ENCODE measurements at regions not wholly inside any gene's neighbourhood (a gene's known extent, or its start where the extent isn't known, plus 50 kb on each side); places are given as distances from the start of the nearest gene placed in this dataset.

GRCh38 chr1:88302843-88303486, 381.1 kb upstream of the PKN2 start:
- Histone ChIP-seq H3K27ac (no peak overlapping the region), H3K36me3 (no peaks in the 10 kb centered on the region), H3K9me3 (no peaks in the 10 kb centered on the region), H3K4me1 (no peaks in the 10 kb centered on the region), H3K27me3 (ENCODE audit: low read depth) (no peaks in the 10 kb centered on the region), H3K4me3 (no peak overlapping the region)
- DNase-seq = no peak
- TF ChIP-seq, protein P1, sequence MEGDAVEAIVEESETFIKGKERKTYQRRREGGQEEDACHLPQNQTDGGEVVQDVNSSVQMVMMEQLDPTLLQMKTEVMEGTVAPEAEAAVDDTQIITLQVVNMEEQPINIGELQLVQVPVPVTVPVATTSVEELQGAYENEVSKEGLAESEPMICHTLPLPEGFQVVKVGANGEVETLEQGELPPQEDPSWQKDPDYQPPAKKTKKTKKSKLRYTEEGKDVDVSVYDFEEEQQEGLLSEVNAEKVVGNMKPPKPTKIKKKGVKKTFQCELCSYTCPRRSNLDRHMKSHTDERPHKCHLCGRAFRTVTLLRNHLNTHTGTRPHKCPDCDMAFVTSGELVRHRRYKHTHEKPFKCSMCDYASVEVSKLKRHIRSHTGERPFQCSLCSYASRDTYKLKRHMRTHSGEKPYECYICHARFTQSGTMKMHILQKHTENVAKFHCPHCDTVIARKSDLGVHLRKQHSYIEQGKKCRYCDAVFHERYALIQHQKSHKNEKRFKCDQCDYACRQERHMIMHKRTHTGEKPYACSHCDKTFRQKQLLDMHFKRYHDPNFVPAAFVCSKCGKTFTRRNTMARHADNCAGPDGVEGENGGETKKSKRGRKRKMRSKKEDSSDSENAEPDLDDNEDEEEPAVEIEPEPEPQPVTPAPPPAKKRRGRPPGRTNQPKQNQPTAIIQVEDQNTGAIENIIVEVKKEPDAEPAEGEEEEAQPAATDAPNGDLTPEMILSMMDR (IDR thresholded peaks at IDR 0.05) = peak; percentile 27
- intact Hi-C loops (cut with DNase I) = no loop called here
- no peak for ATAC-seq

- intact Hi-C loops (cut with DNase I) = no loop called here
- no peak for ATAC-seq
These were observed 372.8 kb upstream of the PKN2 start for GRCh38 chr1:88311265-88311664.

DNA sequence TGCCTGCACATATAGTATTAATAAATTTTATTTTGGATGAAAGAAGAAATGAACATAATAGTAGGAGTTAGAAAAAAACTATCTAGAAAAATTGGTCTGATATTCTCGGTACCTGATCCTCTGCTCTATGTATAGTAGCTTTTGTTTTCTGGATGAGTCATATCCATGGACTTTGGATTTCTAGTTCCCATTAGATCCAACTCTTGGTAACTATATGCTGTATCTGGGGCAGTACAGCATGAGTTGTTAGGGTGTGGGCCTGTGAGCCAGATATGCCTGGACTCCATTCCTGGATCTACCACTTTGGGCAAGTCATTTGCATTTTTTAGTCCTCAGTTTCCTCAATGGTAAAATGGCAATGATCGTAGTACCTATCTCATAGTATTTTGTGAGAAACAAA, 372.2 kb upstream of the PKN2 start:
- H3K4me1 ChIP-seq = no peaks in the 10 kb centered on the region
- intact Hi-C loops (cut with DNase I) = no loop called here
- no peak overlapping the region for H3K4me3 ChIP-seq
- DNase-seq (no peak), ATAC-seq (no peak)
- TF ChIP-seq, protein P1 (IDR thresholded peaks at IDR 0.05) = no peak
- no peaks in the 10 kb centered on the region for H3K36me3 ChIP-seq
- H3K27ac ChIP-seq = no peak overlapping the region
- H3K27me3 ChIP-seq (ENCODE audit: low read depth) = no peaks in the 10 kb centered on the region
- H3K9me3 ChIP-seq = no peaks in the 10 kb centered on the region

More at GRCh38 chr1:88311265-88311664, 372.8 kb upstream of the PKN2 start:
- no peak overlapping the region for H3K27ac ChIP-seq
- H3K27me3 ChIP-seq (ENCODE audit: low read depth) = no peaks in the 10 kb centered on the region
- no peak overlapping the region for H3K4me3 ChIP-seq
- no peaks in the 10 kb centered on the region for H3K9me3 ChIP-seq
- no peaks in the 10 kb centered on the region for H3K36me3 ChIP-seq
- no peak for DNase-seq
- H3K4me1 ChIP-seq = no peaks in the 10 kb centered on the region
- TF ChIP-seq, protein P1 (IDR thresholded peaks at IDR 0.05) = no peak

GRCh38 chr1:88317396-88317795, 366.7 kb upstream of the PKN2 start:
- no peaks in the 10 kb centered on the region for H3K4me1 ChIP-seq
- DNase-seq = no peak
- no peak overlapping the region for H3K4me3 ChIP-seq
- ATAC-seq = no peak
- no peaks in the 10 kb centered on the region for H3K9me3 ChIP-seq
- H3K27ac ChIP-seq = no peak overlapping the region
- TF ChIP-seq, protein P1 (IDR thresholded peaks at IDR 0.05) = no peak
- H3K36me3 ChIP-seq = no peaks in the 10 kb centered on the region
- intact Hi-C loops (cut with DNase I) = no loop called here
- no peaks in the 10 kb centered on the region for H3K27me3 ChIP-seq (ENCODE audit: low read depth)

DNA sequence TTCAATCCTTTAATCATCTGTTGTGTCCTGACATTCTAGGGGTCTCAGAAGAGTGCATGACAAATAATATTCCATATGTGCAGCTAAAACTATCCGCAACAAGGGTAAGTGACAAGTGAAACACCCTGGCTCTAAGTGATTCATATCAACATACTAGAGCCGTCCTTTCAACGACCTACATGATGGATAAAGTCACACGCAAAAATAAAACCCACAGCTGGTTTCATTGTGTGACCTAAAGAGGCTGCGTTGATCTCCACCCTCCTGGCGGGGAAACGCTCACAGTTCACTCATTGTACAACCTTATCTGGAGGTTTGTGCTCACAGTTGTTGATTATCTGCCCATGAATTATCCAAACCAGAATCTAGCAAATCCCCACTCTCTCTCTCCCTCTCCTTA, 365.3 kb upstream of the PKN2 start:
- Histone ChIP-seq H3K36me3 (no peaks in the 10 kb centered on the region), H3K27ac (no peak overlapping the region), H3K9me3 (no peaks in the 10 kb centered on the region), H3K4me1 (no peaks in the 10 kb centered on the region), H3K4me3 (no peak overlapping the region), H3K27me3 (ENCODE audit: low read depth) (no peaks in the 10 kb centered on the region)
- intact Hi-C loops (cut with DNase I) = no loop called here
- ATAC-seq (no peak), DNase-seq (no peak)
- TF ChIP-seq, protein P1 (IDR thresholded peaks at IDR 0.05) = no peak
